HFF-Myc (cell line): ENCODE measurements at regions not wholly inside any gene's neighbourhood (a gene's known extent, or its start where the extent isn't known, plus 50 kb on each side); places are given as distances from the start of the nearest gene placed in this dataset.

Source experiments
- DNase-seq: peaks from one replicate; pipeline ENCODE4 v3.0.0-alpha.2; 2011; ENCODE audit warnings: low read depth; ENCODE audit errors: extremely low read depth
- H3K4me3 ChIP-seq: replicated peaks from 2 replicates; pipeline ENCODE4 v1.5.1; 2011; ENCODE audit warnings: low read depth, mild to moderate bottlenecking, control low read depth, low read length
- TF ChIP-seq, protein P1 (sequence below): IDR thresholded peaks from 2 replicates; pipeline ENCODE4 v1.5.1; 2012; ENCODE audit warnings: mild to moderate bottlenecking, low read depth, low read length, control low read depth; ENCODE audit errors: missing control alignments

DNA sequence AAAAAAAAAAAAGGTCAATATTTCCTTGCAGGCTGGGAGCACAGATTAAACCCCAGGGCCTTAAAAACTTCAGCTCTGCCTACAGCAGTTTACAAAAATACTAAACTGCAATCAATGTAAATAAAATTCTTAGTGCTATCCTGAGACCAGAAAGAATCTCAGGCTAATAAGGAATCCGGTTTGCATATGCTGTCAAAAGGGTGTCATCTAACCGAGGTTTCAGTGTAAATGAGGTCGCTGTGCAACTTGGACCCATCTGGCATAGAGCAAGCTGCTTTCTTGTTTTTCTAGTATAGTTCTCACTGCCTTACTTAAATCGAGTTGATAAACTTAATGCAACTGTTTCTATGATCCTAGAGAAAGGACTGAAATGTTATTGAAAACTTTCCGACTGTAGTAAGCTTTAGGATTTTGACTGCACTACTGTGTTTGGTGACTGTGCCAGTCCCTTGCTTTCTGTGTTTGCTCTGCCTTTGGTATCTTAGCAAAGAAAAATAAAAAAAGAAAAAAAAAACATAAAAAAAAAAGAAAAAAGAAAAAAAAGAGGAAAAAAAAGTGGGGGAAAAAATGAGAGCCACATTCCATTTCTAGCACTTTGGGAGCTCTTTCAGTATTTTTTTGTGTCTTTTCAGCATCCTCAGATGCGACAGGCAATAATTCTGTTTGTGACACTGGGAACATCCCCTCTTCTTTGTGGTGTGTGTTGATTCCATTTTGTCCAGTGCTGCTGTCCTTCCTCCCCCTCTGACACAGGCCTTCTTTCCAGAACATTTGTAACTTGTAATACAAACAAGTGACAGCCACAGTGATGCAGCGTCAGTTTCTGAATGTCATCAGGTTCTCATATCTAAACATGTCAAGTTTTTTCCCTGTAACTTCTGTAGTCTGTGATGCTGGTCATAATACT is 340.5 kb downstream of the ZNF536 start:
- no peak overlapping the region for H3K4me3 ChIP-seq
- TF ChIP-seq, protein P1, sequence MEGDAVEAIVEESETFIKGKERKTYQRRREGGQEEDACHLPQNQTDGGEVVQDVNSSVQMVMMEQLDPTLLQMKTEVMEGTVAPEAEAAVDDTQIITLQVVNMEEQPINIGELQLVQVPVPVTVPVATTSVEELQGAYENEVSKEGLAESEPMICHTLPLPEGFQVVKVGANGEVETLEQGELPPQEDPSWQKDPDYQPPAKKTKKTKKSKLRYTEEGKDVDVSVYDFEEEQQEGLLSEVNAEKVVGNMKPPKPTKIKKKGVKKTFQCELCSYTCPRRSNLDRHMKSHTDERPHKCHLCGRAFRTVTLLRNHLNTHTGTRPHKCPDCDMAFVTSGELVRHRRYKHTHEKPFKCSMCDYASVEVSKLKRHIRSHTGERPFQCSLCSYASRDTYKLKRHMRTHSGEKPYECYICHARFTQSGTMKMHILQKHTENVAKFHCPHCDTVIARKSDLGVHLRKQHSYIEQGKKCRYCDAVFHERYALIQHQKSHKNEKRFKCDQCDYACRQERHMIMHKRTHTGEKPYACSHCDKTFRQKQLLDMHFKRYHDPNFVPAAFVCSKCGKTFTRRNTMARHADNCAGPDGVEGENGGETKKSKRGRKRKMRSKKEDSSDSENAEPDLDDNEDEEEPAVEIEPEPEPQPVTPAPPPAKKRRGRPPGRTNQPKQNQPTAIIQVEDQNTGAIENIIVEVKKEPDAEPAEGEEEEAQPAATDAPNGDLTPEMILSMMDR = no peak
- DNase-seq = no peak

- TF ChIP-seq, protein P1 = no peak
- no peak for DNase-seq
- no peak overlapping the region for H3K4me3 ChIP-seq
Measured at GRCh38 chr19:30711826-30712225, 339.6 kb downstream of the ZNF536 start.

DNA sequence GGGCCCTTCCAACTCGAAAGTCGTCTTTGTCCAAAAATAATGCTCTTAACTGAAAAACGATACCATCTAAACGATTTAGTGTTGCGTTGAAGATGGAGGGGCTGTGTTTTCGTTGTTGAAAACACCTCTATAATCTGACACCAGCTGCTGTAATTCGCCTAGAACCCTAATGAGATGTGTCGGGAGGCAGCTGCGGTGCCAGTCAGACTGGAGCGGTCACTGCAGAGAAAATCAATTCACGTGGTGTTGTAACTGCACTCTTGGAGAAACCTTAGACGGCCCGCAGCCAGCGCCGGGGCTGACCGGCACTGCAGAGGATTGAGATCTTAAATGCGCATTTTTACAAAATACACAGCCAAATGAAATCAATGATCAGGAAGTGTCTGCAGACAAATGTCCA is 339.1 kb downstream of the ZNF536 start:
- H3K4me3 ChIP-seq = no peak overlapping the region
- TF ChIP-seq, protein P1 = no peak
- DNase-seq = no peak

GRCh38 chr19:30710721-30711120 is 338.5 kb downstream of the ZNF536 start:
- TF ChIP-seq, protein P1 = no peak
- no peak overlapping the region for H3K4me3 ChIP-seq
- no peak for DNase-seq

DNA sequence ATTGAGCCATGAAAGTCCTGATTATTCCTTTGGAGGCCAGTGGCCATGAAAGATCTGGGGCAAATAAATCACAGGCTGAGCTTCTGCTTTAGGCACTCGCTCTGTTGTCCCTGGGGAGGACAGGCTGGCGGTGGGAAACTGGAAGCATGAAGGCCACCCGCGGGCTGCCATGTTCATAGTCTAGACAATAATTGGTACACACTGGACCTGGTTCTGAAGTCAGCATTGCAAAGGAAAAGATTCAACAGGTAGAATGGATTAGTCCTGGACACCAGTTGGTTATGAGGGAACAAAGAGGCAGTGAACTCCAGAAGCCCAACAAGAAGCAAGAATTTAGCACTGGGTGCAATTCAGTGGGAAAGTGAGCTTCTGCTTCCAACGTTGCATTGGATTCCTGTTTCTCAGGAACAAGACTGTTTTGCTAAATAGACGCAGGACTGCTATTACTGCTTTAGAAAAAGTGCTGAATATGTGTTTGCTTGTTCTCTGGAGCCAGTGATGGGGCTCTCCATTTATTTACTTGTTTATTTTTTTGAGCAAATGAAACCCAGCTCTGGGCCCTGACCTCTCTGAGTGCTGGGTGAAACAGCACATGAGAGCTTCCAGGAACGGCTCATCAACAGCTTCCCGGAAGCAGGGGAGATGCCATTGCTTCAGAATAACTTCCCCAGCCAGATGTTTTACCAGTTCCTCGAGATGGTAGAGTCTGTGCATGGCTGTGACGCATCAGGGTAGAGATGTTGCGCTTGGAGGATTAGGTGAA is 336.4 kb downstream of the ZNF536 start:
- TF ChIP-seq, protein P1 = no peak
- H3K4me3 ChIP-seq = no peak overlapping the region
- DNase-seq = no peak

GRCh38 chr19:30704771-30705330 is 332.7 kb downstream of the ZNF536 start:
- no peak for DNase-seq
- TF ChIP-seq, protein P1 = no peak
- H3K4me3 ChIP-seq = no peak overlapping the region
